Cardiac muscle cell (in vitro differentiated cells and primary cell): ENCODE measurements at regions not wholly inside any gene's neighbourhood (a gene's known extent, or its start where the extent isn't known, plus 50 kb on each side); places are given as distances from the start of the nearest gene placed in this dataset.

ENCODE experiments used
- DNase-seq, 2 donors: peaks; one replicate each; pipeline versions ENCODE4 v3.0.0 to v3.0.0-alpha.2; 2010 to 2017; ENCODE audit warnings: low read depth in 1 of 2, low spot score in 1 of 2
- H3K27ac ChIP-seq: fragments of 200-600 bp; sonication (generic); 2 replicates; pipeline ENCODE4 v1.5.1; 2016
- H3K27me3 ChIP-seq: fragments of 200-600 bp; sonication (generic); 2 replicates; pipeline ENCODE4 v1.6.0; 2016; ENCODE audit warnings: control low read depth
- H3K36me3 ChIP-seq: fragments of 200-600 bp; sonication (generic); 2 replicates; pipeline ENCODE4 v1.5.1; 2016; ENCODE audit warnings: control low read depth
- H3K4me1 ChIP-seq: fragments of 200-600 bp; sonication (generic); 2 replicates; pipeline ENCODE4 v1.8.1; 2017; ENCODE audit warnings: low read depth, mild to moderate bottlenecking, mixed run types
- H3K4me3 ChIP-seq: fragments of 200-600 bp; sonication (generic); 2 replicates; pipeline ENCODE4 v1.5.1; 2016; ENCODE audit warnings: mild to moderate bottlenecking
- H3K9me3 ChIP-seq: fragments of 200-600 bp; sonication (generic); 2 replicates; pipeline ENCODE4 v1.5.1; 2017; ENCODE audit warnings: low read depth, mild to moderate bottlenecking, control low read depth
- TF ChIP-seq, protein P1 (sequence below): IDR thresholded peaks from 2 replicates; pipeline ENCODE4 v1.5.1; 2012; ENCODE audit warnings: low read depth, mild to moderate bottlenecking, low read length

DNA sequence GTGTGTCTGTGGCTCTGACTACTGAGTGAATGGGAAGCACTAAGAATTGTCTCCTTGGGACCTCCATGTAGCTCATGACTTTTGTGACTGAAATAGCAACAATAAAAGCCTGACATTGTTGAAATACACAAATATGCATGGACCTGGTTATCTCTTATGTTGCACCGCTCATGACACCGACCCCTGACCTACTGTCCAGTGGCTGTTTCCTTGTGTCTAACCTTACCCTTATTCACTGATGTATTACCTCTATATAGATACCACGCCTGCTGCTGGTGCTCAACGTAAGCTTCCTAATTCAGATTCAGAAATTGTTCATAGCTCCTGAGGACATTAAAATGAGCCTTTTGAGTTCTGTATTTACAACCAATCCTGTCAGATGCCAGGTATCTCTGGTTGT lies 243.4 kb upstream of the SEMA3C start:
- no peak for DNase-seq
- H3K36me3 ChIP-seq = no peaks in the 10 kb centered on the region
- peaks cover 5% of the 10 kb centered on the region for H3K4me1 ChIP-seq
- H3K27me3 ChIP-seq = no peaks in the 10 kb centered on the region
- no peak overlapping the region for H3K27ac ChIP-seq
- H3K9me3 ChIP-seq = no peaks in the 10 kb centered on the region
- H3K4me3 ChIP-seq = no peak overlapping the region
- TF ChIP-seq, protein P1, sequence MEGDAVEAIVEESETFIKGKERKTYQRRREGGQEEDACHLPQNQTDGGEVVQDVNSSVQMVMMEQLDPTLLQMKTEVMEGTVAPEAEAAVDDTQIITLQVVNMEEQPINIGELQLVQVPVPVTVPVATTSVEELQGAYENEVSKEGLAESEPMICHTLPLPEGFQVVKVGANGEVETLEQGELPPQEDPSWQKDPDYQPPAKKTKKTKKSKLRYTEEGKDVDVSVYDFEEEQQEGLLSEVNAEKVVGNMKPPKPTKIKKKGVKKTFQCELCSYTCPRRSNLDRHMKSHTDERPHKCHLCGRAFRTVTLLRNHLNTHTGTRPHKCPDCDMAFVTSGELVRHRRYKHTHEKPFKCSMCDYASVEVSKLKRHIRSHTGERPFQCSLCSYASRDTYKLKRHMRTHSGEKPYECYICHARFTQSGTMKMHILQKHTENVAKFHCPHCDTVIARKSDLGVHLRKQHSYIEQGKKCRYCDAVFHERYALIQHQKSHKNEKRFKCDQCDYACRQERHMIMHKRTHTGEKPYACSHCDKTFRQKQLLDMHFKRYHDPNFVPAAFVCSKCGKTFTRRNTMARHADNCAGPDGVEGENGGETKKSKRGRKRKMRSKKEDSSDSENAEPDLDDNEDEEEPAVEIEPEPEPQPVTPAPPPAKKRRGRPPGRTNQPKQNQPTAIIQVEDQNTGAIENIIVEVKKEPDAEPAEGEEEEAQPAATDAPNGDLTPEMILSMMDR = no peak

DNA sequence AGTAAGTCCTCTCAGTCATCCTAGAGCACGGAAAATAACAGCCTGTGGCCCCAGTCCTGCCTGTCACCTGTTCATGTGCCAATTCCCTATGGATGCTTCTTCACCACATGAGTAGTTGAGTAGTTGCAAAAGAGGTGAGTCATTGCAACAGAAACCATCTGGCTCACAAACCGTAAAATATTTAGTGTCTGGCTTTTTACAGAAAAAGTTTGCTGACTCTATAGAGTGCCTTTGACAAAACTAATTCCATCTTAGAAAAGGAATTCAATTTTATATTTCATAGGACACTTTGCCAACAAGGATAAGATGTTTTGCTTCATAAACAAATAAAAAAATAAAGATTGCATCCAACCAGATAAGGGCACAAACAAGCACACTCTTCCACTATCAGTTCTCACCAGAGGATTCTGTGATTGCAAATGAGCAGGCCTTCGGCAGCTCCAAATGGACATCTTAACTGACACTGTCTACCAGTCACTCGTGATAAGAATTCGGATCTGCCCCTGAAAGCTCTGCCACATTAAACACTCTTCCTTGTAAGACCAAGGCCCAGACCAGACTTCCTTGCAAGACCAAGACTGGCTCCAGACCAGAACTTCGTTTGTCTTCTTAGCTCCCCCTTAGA lies 242.7 kb upstream of the SEMA3C start:
- peaks cover 5% of the 10 kb centered on the region for H3K4me1 ChIP-seq
- peak in 1 of 2 donors; percentile 86 for DNase-seq
- H3K9me3 ChIP-seq = no peaks in the 10 kb centered on the region
- H3K27ac ChIP-seq = peak overlapping the region; percentile 22
- H3K36me3 ChIP-seq = no peaks in the 10 kb centered on the region
- H3K4me3 ChIP-seq = no peak overlapping the region
- H3K27me3 ChIP-seq = no peaks in the 10 kb centered on the region
- TF ChIP-seq, protein P1 = no peak

DNA sequence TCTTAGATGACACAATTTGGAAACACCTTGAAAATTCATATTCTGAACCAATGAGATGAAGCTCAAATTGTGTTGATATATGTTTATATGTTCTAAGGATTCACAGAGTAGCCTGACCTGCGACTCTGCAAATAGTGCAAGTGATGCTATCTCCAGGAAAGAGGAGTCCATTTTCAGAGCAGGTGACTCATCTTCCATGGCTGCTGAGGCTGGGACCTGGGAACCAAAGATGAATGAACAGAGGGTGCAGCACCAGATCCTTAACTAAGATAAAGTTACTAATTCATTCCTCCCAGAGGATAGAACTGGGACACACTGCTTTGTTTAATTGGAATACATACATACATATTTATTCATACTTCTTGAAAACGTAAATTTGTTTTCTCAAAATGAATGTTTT lies 240.6 kb upstream of the SEMA3C start:
- no peaks in the 10 kb centered on the region for H3K9me3 ChIP-seq
- H3K36me3 ChIP-seq = no peaks in the 10 kb centered on the region
- peaks cover 15% of the 10 kb centered on the region for H3K4me1 ChIP-seq
- DNase-seq = no peak
- TF ChIP-seq, protein P1 = no peak
- no peak overlapping the region for H3K4me3 ChIP-seq
- no peak overlapping the region for H3K27ac ChIP-seq
- H3K27me3 ChIP-seq = no peaks in the 10 kb centered on the region

DNA sequence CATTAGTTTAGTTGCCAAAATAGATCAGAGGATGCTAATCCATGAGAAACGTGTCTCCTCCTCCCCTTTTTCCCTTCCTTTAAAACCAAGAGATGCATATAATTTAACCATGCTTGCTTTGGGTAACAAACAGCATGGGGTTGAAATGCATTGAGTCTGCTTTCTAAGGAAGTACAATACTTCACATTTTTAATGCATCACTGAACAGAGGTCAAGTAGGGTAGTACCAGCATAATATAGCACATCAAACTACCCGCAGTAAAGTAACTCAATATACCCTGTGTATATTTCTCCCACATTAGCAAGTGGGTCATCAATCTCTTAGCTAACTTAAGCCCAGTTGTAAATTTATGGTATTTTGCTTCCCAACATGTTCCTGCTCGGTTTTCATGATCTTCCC lies 239.3 kb upstream of the SEMA3C start:
- no peak for DNase-seq
- peaks cover 19% of the 10 kb centered on the region for H3K4me1 ChIP-seq
- H3K4me3 ChIP-seq = no peak overlapping the region
- no peaks in the 10 kb centered on the region for H3K36me3 ChIP-seq
- H3K9me3 ChIP-seq = no peaks in the 10 kb centered on the region
- TF ChIP-seq, protein P1 = no peak
- no peaks in the 10 kb centered on the region for H3K27me3 ChIP-seq
- no peak overlapping the region for H3K27ac ChIP-seq

DNA sequence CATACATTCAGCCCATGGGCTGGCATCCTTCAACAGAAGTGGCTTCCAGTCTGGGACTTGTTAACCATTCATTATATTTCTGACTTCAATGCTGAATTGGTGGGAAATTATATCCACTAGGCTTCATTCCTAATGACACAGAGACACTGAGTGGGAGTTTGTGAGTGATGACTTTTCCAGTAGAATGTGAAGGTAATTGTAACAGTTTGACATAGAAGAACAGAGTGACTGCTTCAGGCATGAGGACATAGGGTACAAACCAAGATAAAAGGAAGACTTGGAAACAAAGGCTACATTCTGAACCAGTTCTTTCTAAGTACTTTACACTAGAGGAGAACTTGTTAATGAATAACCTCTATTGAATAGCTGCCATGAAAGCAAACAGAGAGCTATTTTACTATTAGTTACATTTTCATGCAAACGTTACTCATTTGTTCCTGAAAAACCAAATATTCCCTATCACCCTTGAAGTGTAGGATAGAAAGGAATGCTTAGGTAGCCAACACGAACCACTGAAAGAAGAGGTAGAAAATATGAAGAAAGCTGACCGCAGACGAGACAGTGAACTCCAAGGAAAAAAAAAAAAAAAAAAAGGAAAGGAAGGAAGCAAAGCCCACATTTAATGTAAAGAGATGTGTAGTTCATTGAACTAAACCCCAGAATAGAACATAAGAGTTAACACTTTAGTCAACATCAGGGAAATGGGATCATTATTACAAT lies 237.0 kb upstream of the SEMA3C start:
- Histone ChIP-seq H3K4me3 (no peak overlapping the region), H3K9me3 (no peaks in the 10 kb centered on the region), H3K4me1 (peaks cover 14% of the 10 kb centered on the region), H3K27me3 (no peaks in the 10 kb centered on the region), H3K27ac (peak overlapping the region; percentile 38), H3K36me3 (no peaks in the 10 kb centered on the region)
- TF ChIP-seq, protein P1 = no peak
- peak in 1 of 2 donors; percentile 14 for DNase-seq
